HG02970 (cell line): ENCODE measurements at regions not wholly inside any gene's neighbourhood (a gene's known extent, or its start where the extent isn't known, plus 50 kb on each side); places are given as distances from the start of the nearest gene placed in this dataset.
"Not testable (repeated sequence)": the region's sequence is repeated elsewhere in the genome, so short reads cannot be mapped to it uniquely, and the experiment has no call there.

Source experiments
- ATAC-seq: cut with Tn5 transposase; IDR thresholded peaks from one replicate; pipeline ENCODE4 v1.9.1; 2021; ENCODE audit warnings: mild to moderate bottlenecking, moderate library complexity, moderate number of reproducible peaks; ENCODE audit not compliant: unreplicated experiment, low FRiP score

DNA sequence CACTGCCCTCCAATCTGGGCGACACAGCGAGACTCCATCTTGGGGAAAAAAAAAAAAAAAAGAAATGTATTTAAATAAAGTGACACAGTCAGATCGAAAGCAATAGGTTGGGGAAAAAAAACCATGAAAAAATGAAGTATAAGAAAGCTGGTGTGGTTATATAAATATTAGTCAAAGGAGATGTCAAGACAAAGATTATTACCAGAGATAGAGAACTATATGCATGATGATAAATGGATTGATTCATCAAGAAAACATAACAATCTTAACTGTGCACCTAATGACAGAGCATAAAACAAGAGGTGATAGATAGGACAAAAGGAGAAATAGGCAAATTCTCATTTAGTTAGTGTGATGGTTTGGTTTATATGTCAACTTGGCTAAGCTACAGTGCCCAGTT, 146.9 kb upstream of the AHI1 start:
- ATAC-seq, result no peak

DNA sequence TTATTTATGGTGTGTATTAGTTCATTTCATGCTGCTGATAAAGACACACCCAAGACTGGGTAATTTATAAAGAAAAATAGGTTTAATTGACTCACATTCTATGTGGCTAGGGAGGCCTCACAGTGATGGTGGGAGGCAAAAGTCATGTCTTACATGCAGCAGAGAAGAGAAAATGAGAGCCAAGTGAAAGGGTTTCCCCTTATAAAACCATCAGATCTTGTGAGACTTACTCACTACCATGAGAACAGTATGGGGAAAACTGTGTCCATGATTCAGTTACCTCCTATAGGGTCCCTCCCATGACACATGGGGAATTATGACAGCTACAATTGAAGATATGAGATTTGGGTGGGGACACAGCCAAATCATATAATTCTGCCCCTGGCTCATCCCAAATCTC, 150.0 kb upstream of the AHI1 start:
- ATAC-seq, result no peak

GRCh38 chr6:135651964-135652755, 154.6 kb upstream of the AHI1 start:
- peak; percentile 95 for ATAC-seq

GRCh38 chr6:135655055-135655454, 157.5 kb upstream of the AHI1 start:
- ATAC-seq, result no peak

DNA sequence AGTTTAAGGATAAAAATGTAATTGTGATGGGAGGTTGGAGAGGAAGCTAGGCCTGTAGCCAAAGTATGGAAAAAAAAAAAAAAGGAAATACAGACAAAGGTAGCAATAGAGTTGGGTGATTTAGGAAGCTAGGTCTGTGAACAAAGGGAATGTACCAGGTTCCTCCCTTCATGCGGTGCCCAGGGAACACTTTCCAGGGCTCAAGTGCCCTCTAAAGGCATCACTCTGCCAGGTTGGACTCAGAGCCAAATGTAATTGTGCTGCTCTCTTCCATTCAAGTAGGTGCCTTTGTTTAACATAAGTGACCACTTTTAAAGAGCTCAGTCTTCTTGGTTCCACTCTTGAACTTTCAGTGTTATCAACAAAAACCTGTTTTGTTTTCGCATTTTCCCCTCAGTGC, 159.7 kb upstream of the AHI1 start:
- no peak for ATAC-seq

DNA sequence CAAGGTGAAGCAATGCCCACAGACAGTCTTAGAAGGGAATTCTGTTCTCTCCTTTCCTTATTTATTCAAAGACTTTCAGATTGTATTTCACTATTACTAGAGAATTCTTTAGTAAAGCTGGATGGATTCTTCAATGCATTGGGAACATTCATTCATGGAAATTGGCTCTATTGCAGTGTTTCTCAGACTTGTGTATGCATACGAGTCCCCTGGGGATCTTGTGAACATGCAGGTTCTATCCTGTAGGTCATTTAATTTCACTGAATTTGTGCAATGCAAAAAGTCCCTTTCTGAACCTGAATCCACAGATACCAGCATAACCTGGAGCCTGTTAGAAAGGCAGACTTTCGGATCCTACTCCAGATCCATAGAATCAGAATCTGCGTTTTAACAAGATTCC, 160.9 kb upstream of the AHI1 start:
- ATAC-seq, result no peak

DNA sequence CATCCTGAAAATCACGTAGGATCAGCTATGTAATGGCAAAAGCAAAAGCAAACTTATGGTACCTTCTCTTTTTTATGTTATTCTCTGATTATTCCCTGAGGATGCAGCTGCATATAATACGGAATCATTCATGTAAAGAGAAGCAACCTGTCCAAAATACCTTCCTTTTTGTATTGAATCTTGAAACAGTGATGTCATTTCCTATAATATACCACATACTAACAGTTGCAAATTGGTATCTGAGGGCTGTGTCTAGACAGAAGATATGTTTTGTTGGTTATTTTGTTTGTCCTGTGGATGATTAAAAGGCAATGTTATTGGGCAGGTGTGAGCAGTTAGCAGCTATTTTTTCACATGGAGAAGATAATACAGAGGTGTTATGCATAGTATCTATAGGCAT, 161.4 kb upstream of the AHI1 start:
- no peak for ATAC-seq

DNA sequence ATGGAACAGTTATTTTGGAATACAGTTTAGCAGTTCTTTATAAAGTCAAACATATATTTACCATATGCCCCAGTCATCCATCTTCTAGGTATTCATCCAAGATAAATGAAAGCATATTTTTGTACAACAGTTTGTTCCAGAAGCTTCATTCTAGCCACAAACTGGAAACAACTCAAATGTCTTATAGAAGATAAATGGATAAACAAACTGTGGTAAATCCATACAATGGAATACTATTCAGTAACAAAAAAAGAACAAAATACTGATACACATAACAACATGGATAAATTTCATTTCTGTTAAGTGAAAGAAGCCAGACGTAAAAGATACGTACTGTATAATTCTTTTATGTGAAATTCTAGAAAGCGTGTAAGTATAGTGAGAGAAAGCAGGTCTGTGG, 167.0 kb upstream of the AHI1 start:
- no peak for ATAC-seq

- no peak for ATAC-seq
Measured at GRCh38 chr6:135665935-135666334, 168.4 kb upstream of the AHI1 start.

DNA sequence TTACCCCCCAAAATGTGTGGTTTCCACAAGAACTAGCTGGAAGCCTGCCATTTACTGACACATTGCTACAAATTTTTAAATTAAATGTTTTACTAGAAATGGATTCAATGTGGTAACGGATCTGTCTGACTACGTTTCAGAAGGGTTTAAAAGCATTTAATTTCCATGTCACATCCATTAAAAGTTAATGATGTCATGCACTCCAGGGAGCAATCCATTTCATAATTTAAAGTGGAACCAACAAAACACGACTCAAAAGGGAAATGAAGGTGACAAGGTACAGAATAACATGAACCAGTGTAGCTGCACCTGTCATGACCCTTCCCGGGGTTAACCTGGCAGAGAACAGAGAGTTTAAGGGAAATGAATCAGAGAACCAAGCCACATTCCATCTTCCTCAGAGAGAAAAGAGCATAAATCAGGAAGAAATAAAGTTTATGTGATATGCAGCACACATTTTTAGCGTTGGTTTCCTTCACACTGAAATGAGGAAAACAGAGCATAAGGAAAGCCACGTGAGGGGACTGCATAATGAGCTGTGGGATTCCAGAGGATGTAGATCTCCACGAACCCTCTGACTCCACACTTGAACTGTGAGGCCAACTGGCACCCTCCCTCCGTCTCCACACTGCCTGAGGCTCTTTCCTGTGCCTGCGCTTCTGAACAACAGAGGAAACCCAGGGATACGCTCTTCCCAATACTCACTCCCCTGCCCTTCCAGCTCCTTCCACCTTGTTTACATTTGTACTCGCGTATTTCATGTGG, 170.3 kb upstream of the AHI1 start:
- no peak for ATAC-seq

DNA sequence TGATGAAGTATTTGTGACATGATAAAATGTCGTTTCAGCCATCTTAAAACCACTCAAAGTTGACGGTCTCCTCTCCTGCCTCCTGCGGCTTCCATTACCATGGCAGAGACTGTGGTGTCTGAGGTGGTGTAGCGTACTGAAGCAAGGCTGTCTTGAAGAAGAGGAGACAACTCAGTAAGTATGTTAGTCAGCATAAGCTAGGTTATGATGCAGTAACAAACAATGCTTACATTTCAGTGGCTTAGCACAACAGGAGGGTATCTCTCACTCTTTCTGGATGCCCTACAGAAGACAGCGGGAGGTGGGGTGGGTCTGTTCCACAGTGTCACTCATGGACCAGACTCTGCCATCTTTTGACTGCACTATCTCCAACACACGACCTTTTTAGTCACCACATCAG, 174.7 kb upstream of the AHI1 start:
- ATAC-seq, result no peak

- no peak for ATAC-seq
Measured at GRCh38 chr6:135673501-135674309, 176.2 kb upstream of the AHI1 start.

GRCh38 chr6:135675026-135675425, 176.5 kb upstream of the PDE7B start:
- no peak for ATAC-seq

DNA sequence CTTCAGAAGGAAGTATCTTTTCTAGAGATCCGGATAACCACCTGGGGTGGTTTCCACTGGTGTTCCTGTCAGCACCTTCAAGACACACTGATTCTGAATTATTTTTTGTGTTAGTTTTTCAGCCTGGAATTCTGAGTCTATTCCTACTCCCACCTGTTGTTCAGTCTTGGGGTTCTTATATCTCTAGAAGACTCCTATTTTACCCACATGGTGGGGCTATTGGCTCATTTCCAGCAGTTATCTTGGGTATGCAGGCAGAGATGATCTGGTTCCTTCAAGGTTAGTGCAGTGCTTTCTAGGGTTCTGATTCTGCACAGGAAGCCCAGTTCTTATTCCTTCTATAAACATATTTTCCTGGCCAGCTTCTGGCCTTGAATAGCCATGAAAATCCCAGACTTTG, 175.6 kb upstream of the PDE7B start:
- no peak for ATAC-seq

GRCh38 chr6:135680964-135681913, 170.3 kb upstream of the PDE7B start:
- no peak for ATAC-seq

- no peak for ATAC-seq
Measured at GRCh38 chr6:135686784-135687301, 164.7 kb upstream of the PDE7B start.

GRCh38 chr6:135688476-135688875, 163.0 kb upstream of the PDE7B start:
- not testable (repeated sequence) for ATAC-seq

GRCh38 chr6:135692426-135692825, 159.1 kb upstream of the PDE7B start:
- ATAC-seq, result no peak

DNA sequence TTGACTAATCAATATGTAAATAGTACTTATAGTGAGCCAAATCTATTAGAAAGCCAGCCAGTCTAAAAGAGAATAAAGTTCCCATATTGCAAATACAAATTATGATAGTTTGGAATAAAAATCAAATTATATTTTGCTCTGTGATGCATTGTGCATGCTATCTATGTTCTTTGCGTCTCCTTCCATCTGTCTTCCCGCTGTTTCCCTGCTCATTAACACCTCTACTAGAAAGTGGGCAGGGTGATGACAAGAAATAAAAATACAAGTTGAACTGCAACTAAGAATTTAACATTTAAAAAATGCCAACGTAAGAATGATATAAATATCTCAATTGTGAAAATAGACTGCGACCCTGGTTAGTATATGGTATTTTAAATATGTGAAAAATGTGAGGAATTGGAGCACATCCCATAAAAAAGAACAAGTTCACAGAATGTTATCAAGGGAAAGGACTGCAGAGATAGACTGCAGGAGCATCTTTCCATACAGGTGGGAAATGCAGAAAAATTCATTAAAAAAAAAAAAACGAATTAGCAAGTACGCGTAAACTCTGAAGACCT, 157.6 kb upstream of the PDE7B start:
- ATAC-seq, result no peak
